ENCODE measurements at regions not wholly inside any gene's neighbourhood (a gene's known extent, or its start where the extent isn't known, plus 50 kb on each side); places are given as distances from the start of the nearest gene placed in this dataset.

DNA sequence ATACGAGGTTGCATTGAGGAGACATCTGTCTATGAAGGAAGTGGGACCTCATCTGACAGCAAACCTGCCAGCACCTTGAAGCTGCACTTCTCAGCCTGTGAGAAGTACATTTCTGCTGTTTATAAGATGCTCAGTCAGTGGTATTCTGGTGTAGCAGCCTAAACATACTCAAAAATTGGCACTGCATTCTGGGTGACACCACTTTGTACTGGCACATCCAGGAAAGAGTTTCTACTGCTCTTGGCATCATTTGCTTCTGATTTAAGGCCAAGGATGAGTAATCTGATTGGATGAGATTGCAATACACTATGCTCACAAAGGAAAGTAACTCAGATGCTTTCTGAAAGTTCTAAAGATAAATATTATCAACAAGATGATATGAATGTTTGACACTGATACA lies 275.4 kb upstream of the TFAP2D start:
- DNase-seq (ENCODE audit: low spot score) = no peak
- TF ChIP-seq, protein P1, sequence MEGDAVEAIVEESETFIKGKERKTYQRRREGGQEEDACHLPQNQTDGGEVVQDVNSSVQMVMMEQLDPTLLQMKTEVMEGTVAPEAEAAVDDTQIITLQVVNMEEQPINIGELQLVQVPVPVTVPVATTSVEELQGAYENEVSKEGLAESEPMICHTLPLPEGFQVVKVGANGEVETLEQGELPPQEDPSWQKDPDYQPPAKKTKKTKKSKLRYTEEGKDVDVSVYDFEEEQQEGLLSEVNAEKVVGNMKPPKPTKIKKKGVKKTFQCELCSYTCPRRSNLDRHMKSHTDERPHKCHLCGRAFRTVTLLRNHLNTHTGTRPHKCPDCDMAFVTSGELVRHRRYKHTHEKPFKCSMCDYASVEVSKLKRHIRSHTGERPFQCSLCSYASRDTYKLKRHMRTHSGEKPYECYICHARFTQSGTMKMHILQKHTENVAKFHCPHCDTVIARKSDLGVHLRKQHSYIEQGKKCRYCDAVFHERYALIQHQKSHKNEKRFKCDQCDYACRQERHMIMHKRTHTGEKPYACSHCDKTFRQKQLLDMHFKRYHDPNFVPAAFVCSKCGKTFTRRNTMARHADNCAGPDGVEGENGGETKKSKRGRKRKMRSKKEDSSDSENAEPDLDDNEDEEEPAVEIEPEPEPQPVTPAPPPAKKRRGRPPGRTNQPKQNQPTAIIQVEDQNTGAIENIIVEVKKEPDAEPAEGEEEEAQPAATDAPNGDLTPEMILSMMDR (IDR thresholded peaks at IDR 0.05; ENCODE audit: extremely low read depth, insufficient read depth, missing control alignments) = no peak
- in situ Hi-C loops (cut with MboI; ENCODE audit: low pct_unique_long_range_greater_than_20kb, low sequenced_read_pairs, unreplicated experiment) = no loop called here

DNA sequence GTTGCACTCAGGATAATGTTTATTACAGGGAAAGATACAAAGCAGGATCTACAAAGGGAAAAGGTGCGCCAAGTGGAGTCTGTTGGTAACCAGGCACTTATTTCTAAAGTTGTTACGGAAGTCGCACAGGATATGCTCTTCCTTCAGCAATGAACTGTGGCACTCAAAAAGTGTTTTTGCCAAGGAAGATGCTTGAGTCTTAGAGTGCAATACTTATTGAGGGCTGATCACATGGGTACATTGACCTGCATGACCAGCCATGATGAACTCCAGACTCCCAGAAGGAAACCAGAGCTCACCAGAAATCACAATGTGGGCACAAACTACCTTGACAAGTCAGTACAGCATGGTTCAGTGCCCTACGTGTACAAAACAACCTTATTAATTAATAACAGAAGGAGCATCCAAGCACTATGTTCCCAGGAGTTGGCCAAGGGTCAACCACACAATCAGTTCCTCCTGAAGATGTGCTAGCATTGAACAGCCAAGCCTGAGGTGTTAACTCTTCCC lies 270.7 kb upstream of the TFAP2D start:
- TF ChIP-seq, protein P1 (IDR thresholded peaks at IDR 0.05; ENCODE audit: extremely low read depth, insufficient read depth, missing control alignments) = no peak
- DNase-seq (ENCODE audit: low spot score) = no peak
- in situ Hi-C loops (cut with MboI; ENCODE audit: low pct_unique_long_range_greater_than_20kb, low sequenced_read_pairs, unreplicated experiment) = no loop called here

DNA sequence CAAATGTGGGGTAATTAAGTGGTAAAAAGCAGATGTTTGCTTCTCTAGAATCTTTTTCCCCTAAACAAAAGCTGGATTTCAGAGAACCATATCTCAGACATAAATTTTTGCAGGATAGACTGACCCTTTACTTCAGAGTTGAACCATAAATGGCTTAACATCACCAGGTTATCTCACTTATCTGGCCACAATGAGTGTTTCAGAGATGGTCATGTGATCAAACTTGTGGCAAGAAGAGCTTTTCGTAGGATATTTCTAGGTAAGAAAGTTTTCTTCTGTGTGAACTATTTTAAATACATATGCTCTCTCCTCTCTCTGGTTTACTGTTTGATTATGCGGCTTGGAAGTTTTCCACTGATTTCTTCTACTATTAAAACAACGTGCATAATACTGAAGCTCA lies 270.2 kb upstream of the TFAP2D start:
- TF ChIP-seq, protein P1 (IDR thresholded peaks at IDR 0.05; ENCODE audit: extremely low read depth, insufficient read depth, missing control alignments) = no peak
- no peak for DNase-seq (ENCODE audit: low spot score)
- in situ Hi-C loops (cut with MboI; ENCODE audit: low pct_unique_long_range_greater_than_20kb, low sequenced_read_pairs, unreplicated experiment) = no loop called here

DNA sequence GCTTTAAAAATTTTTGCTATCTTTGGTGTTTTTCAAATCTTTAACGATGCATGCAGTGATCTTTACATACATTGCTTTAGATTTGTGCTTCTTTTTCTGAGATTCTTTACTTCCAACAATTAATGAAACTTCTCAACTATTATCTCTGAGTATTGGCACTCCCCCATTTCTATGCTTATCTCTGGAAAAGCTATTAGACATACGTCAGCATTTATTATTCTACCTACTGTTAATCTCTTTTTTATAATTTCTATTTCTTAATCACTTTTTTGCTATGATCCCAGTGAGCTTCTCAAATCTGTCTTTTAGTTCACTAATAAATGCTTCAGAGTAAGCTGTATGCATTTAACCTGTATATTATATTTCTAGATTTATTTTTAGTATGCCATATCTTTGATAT lies 264.2 kb upstream of the TFAP2D start:
- TF ChIP-seq, protein P1 (IDR thresholded peaks at IDR 0.05; ENCODE audit: extremely low read depth, insufficient read depth, missing control alignments) = no peak
- in situ Hi-C loops (cut with MboI; ENCODE audit: low pct_unique_long_range_greater_than_20kb, low sequenced_read_pairs, unreplicated experiment) = no loop called here
- no peak for DNase-seq (ENCODE audit: low spot score)

DNA sequence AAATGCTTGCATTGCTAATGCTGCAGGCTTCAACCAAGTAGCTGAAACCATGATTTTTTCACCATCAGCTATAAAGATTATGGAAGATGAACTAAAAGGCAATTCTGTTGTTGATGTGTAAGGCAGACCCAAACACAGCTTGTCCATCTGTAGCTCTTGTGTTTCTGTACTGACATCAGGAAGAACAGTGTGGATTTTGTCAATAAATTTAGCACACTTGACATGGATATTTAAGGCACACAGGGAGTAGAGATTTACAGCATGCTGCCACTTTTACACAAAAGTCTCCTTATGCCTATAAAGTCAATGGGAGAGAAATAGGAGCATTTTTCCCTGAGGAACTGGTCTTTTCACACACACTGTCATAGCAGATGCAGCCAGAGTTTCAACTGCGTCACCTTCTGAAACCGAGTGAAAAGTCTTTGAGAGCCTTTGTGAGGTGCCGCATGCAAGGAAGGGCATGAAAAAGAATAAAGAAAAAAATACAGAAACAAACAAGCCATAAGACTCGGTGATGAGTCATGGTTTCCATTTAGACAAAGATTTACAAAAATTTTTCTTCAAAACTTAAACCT lies 261.4 kb upstream of the TFAP2D start:
- DNase-seq (ENCODE audit: low spot score) = no peak
- in situ Hi-C loops (cut with MboI; ENCODE audit: low pct_unique_long_range_greater_than_20kb, low sequenced_read_pairs, unreplicated experiment) = no loop called here
- TF ChIP-seq, protein P1 (IDR thresholded peaks at IDR 0.05; ENCODE audit: extremely low read depth, insufficient read depth, missing control alignments) = no peak

DNA sequence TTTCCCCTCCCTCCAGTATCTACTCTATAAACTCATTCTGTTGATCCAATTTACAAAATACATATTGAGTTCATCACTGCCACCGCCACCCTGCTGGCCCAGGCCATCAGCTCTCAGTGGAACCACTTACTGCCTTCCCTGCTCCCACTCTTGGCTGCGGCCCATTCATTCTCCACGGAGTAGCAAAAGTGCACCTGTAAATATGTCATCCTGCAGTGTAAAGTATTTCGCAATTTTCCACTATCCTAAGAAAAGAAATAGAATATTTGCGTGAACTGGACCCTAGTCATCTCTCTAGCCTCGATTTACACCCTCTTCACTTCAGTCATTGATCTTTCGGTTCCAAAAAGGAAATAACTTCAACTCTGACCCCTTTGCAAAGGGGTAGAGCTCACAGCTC lies 258.3 kb upstream of the TFAP2D start:
- TF ChIP-seq, protein P1 (IDR thresholded peaks at IDR 0.05; ENCODE audit: extremely low read depth, insufficient read depth, missing control alignments) = no peak
- DNase-seq (ENCODE audit: low spot score) = no peak
- in situ Hi-C loops (cut with MboI; ENCODE audit: low pct_unique_long_range_greater_than_20kb, low sequenced_read_pairs, unreplicated experiment) = no loop called here

Measured in GM13977 (cell line).